IMR-90 (cell line): ENCODE measurements at regions not wholly inside any gene's neighbourhood (a gene's known extent, or its start where the extent isn't known, plus 50 kb on each side); places are given as distances from the start of the nearest gene placed in this dataset.

Source experiments
- ATAC-seq: fragments of 200-7000 bp; cut with Tn5 transposase; 2 replicates; pipeline ENCODE4 v1.9.1; 2020; ENCODE audit warnings: low read depth, mild to moderate bottlenecking, moderate library complexity
- BruUV-seq: library from RNA; stranded (reverse); fragments of 400-500 nt; replicated peaks from 2 replicates; lab custom pipeline; 2021; lab: Mats Ljungman, UMichigan
- CTCF ChIA-PET: fragments of 300-600 bp; formaldehyde crosslinking; extraction: SDS; loops from one replicate; lab custom pipeline; 2021; ENCODE audit warnings: antibody characterized with exemption; lab: Yijun Ruan, JAX
- POLR2A ChIA-PET: fragments of 300-600 bp; sonication (Branson Sonifier 250); formaldehyde crosslinking; loops from one replicate; lab custom pipeline; 2022; ENCODE audit warnings: antibody characterized with exemption; ENCODE audit not compliant: unreplicated experiment; lab: Charles Lee
- DNase-seq: peaks from one replicate; pipeline ENCODE4 v3.0.0; 2013
- H2AFZ ChIP-seq: replicated peaks from 2 replicates; pipeline ENCODE3; 2013; ENCODE audit warnings: low read length, mild to moderate bottlenecking; ENCODE audit not compliant: poor library complexity
- H2AK5ac ChIP-seq: 2 replicates; pipeline ENCODE4 v1.6.1; 2013; ENCODE audit warnings: low read depth, low read length, inconsistent platforms
- H2AK9ac ChIP-seq: replicated peaks from 2 replicates; pipeline ENCODE3; 2013; ENCODE audit warnings: mild to moderate bottlenecking, low read depth, low read length, moderate library complexity; ENCODE audit not compliant: poor library complexity
- H2BK120ac ChIP-seq: 2 replicates; pipeline ENCODE4 v1.6.1; 2013; ENCODE audit warnings: low read depth, low read length, inconsistent platforms
- H2BK15ac ChIP-seq: 3 replicates; pipeline ENCODE4 v1.6.1; 2013; ENCODE audit warnings: low read depth, low read length, inconsistent platforms
- H2BK20ac ChIP-seq: 2 replicates; pipeline ENCODE4 v1.6.1; 2013; ENCODE audit warnings: low read depth, mild to moderate bottlenecking, inconsistent platforms, low read length, moderate library complexity
- H2BK5ac ChIP-seq: 2 replicates; pipeline ENCODE4 v1.6.1; 2013; ENCODE audit warnings: mild to moderate bottlenecking, low read depth, low read length, inconsistent platforms; ENCODE audit not compliant: poor library complexity, severe bottlenecking
- H3K14ac ChIP-seq: replicated peaks from 2 replicates; pipeline ENCODE4 v1.6.1; 2013; ENCODE audit warnings: low read depth, low read length, inconsistent platforms
- H3K18ac ChIP-seq: 2 replicates; pipeline ENCODE4 v1.6.1; 2013; ENCODE audit warnings: low read depth, low read length, control low read depth
- H3K23ac ChIP-seq: 2 replicates; pipeline ENCODE4 v1.6.1; 2013; ENCODE audit warnings: low read depth, low read length, inconsistent platforms
- H3K27ac ChIP-seq: 2 replicates; pipeline ENCODE4 v1.5.1; 2013; ENCODE audit warnings: mild to moderate bottlenecking, control low read depth, low read length; ENCODE audit not compliant: insufficient read depth
- H3K27me3 ChIP-seq: 2 replicates; pipeline ENCODE4 v1.6.1; 2013; ENCODE audit warnings: low read length; ENCODE audit not compliant: control insufficient read depth, insufficient read depth
- H3K36me3 ChIP-seq: 2 replicates; pipeline ENCODE4 v1.6.1; 2013; ENCODE audit warnings: low read length, mixed read lengths; ENCODE audit not compliant: control insufficient read depth, insufficient read depth
- H3K4ac ChIP-seq: 2 replicates; pipeline ENCODE4 v1.6.1; 2013; ENCODE audit warnings: low read depth, low read length, inconsistent platforms
- H3K4me1 ChIP-seq: 2 replicates; pipeline ENCODE4 v1.6.1; 2013; ENCODE audit warnings: low read length, mixed read lengths; ENCODE audit not compliant: control insufficient read depth, insufficient read depth
- H3K4me2 ChIP-seq: 2 replicates; pipeline ENCODE4 v1.6.1; 2013; ENCODE audit warnings: low read depth, mild to moderate bottlenecking, control low read depth, low read length, moderate library complexity
- H3K4me3 ChIP-seq: 2 replicates; pipeline ENCODE4 v1.5.1; 2013; ENCODE audit warnings: low read depth, mild to moderate bottlenecking, control low read depth, low read length, moderate library complexity; ENCODE audit not compliant: insufficient read depth
- H3K56ac ChIP-seq: 2 replicates; pipeline ENCODE4 v1.6.1; 2013; ENCODE audit warnings: low read length, inconsistent platforms; ENCODE audit not compliant: insufficient read depth; ENCODE audit errors: extremely low read depth
- H3K79me1 ChIP-seq, 2 experiments: 2 replicates each; pipeline ENCODE4 v1.6.1; 2013; ENCODE audit warnings: low read length in 2 of 2, inconsistent platforms in 1 of 2, low read depth in 1 of 2
- H3K9ac ChIP-seq: 2 replicates; pipeline ENCODE4 v1.6.1; 2013; ENCODE audit warnings: low read depth, low read length, control low read depth
- H3K9me1 ChIP-seq: 2 replicates; pipeline ENCODE4 v1.6.1; 2013; ENCODE audit warnings: low read length, inconsistent platforms; ENCODE audit not compliant: insufficient read depth
- H3K9me3 ChIP-seq: 2 replicates; pipeline ENCODE4 v1.6.1; 2013; ENCODE audit warnings: low read length; ENCODE audit not compliant: control insufficient read depth, insufficient read depth
- H4K20me1 ChIP-seq: 2 replicates; pipeline ENCODE4 v1.6.1; 2013; ENCODE audit warnings: low read length, inconsistent platforms; ENCODE audit not compliant: insufficient read depth
- H4K5ac ChIP-seq: 2 replicates; pipeline ENCODE4 v1.6.1; 2013; ENCODE audit warnings: mild to moderate bottlenecking, low read depth, low read length, control low read depth
- H4K8ac ChIP-seq, 2 experiments: 2 replicates each; pipeline ENCODE4 v1.6.1; 2013; ENCODE audit warnings: low read depth in 2 of 2, low read length in 2 of 2, control low read depth in 1 of 2, inconsistent platforms in 1 of 2
- H4K91ac ChIP-seq: 2 replicates; pipeline ENCODE4 v1.6.1; 2013; ENCODE audit warnings: low read depth, low read length, inconsistent platforms; ENCODE audit not compliant: insufficient read depth
- MAFK ChIP-seq: IDR thresholded peaks from 2 replicates; pipeline ENCODE4 v1.6.1; 2012; ENCODE audit warnings: low read depth, low read length, improper control_type of control experiment
- NFE2L2 ChIP-seq: fragments of 150-350 bp; IDR thresholded peaks from 2 replicates; pipeline ENCODE4 v1.6.1; 2016; ENCODE audit warnings: low read depth, mild to moderate bottlenecking, low read length
- WGBS, 2 experiments: methylation state at CpG; one replicate each; pipeline versions ENCODE4 v1.1.5 to v1.1.7; 2013; ENCODE audit warnings: missing lambda C conversion rate in 2 of 2; ENCODE audit not compliant: insufficient read length in 1 of 2; ENCODE audit errors: extremely low coverage in 2 of 2; 5-methylcytosine and 5-hydroxymethylcytosine counted together
- dilution Hi-C: fragments of 300-500 bp; cut with HindIII; formaldehyde crosslinking; loops from one replicate; pipeline ENCODE4 v1.14.3; 2018; ENCODE audit warnings: low sequenced_read_pairs; ENCODE audit not compliant: unreplicated experiment
- in situ Hi-C: fragments of 300-500 bp; cut with MboI; formaldehyde crosslinking; loops from 3 replicates; pipeline ENCODE4 v1.14.3; 2019; ENCODE audit warnings: low sequenced_read_pairs, inconsistent platforms, mixed read lengths
- intact Hi-C: fragments of 100-400 bp; cut with micrococcal nuclease; formaldehyde crosslinking; loops from 2 replicates; pipeline ENCODE4 v1.10.0; 2022

GRCh38 chr2:4869154-4869553 is 823.0 kb upstream of the SOX11 start:
- no peak overlapping the region for H2BK20ac ChIP-seq
- H3K9ac ChIP-seq: no peak overlapping the region
- no peak overlapping the region for H2BK120ac ChIP-seq
- H3K4me3 ChIP-seq: no peak overlapping the region
- H3K4me2 ChIP-seq: no peak overlapping the region
- H3K27ac ChIP-seq: no peak overlapping the region
- H3K56ac ChIP-seq: no peak overlapping the region
- H2BK5ac ChIP-seq: no peak overlapping the region
- H4K91ac ChIP-seq: no peak overlapping the region
- in situ Hi-C loops: no loop called here
- ATAC-seq: no peak
- H3K23ac ChIP-seq: no peak overlapping the region
- WGBS, 2 experiments: no CpG with 5 or more reads among the region's 8 CpGs
- no peak for DNase-seq
- intact Hi-C loops: no loop called here
- no TSS peak for BruUV-seq
- ChIA-PET CTCF (no interaction called here), POLR2A (no interaction called here)
- no peaks in the 10 kb centered on the region for H3K27me3 ChIP-seq
- no peaks in the 10 kb centered on the region for H3K9me1 ChIP-seq
- no peak overlapping the region for H3K14ac ChIP-seq
- no peak overlapping the region for H2AK5ac ChIP-seq
- H3K4ac ChIP-seq: no peak overlapping the region
- H3K9me3 ChIP-seq: peaks cover 12% of the 10 kb centered on the region
- H3K36me3 ChIP-seq: no peaks in the 10 kb centered on the region
- no peak overlapping the region for H3K18ac ChIP-seq
- H3K79me1 ChIP-seq: no peaks in the 10 kb centered on the region
- TF ChIP-seq NFE2L2: no peak
- TF ChIP-seq MAFK: 0 out of 2 replicates have a peak, but pooled peaks have one; percentile 5
- H4K5ac ChIP-seq: no peak overlapping the region
- no peak overlapping the region for H2BK15ac ChIP-seq
- dilution Hi-C loops: no loop called here
- no peaks in the 10 kb centered on the region for H4K20me1 ChIP-seq
- no peak overlapping the region for H2AFZ ChIP-seq
- no peak overlapping the region for H4K8ac ChIP-seq
- no peaks in the 10 kb centered on the region for H3K4me1 ChIP-seq
- H2AK9ac ChIP-seq: no peak overlapping the region
